GM23338 (cell line): ENCODE measurements at regions not wholly inside any gene's neighbourhood (a gene's known extent, or its start where the extent isn't known, plus 50 kb on each side); places are given as distances from the start of the nearest gene placed in this dataset.

ENCODE experiments used
- ATAC-seq: fragments of 200-7000 bp; cut with Tn5 transposase; 3 replicates; pipeline ENCODE4 v1.9.1; 2020
- DNase-seq: peaks from one replicate; pipeline ENCODE4 v3.0.0-alpha.2; 2015; ENCODE audit warnings: low spot score
- H2AFZ ChIP-seq: fragments of 200-600 bp; sonication (generic); 2 replicates; pipeline ENCODE4 v1.8.0; 2016; ENCODE audit warnings: antibody characterized with exemption, mild to moderate bottlenecking, moderate library complexity
- H3F3A ChIP-seq: fragments of 200-600 bp; sonication (generic); replicated peaks from 2 replicates; pipeline ENCODE4 v1.8.0; 2017; ENCODE audit warnings: antibody characterized with exemption, mixed run types, low read depth
- H3K27ac ChIP-seq: fragments of 200-600 bp; sonication (generic); 2 replicates; pipeline ENCODE4 v1.6.1; 2016; ENCODE audit warnings: low read depth
- H3K27me3 ChIP-seq: fragments of 200-600 bp; sonication (generic); 2 replicates; pipeline ENCODE4 v1.8.0; 2016; ENCODE audit warnings: mild to moderate bottlenecking, mixed run types, moderate library complexity; ENCODE audit not compliant: insufficient read depth
- H3K36me3 ChIP-seq: fragments of 200-600 bp; sonication (generic); 2 replicates; pipeline ENCODE4 v1.8.0; 2016; ENCODE audit warnings: mild to moderate bottlenecking; ENCODE audit not compliant: insufficient read depth
- H3K4me1 ChIP-seq: fragments of 200-600 bp; sonication (generic); 2 replicates; pipeline ENCODE4 v1.8.0; 2016; ENCODE audit warnings: mild to moderate bottlenecking, moderate library complexity; ENCODE audit not compliant: insufficient read depth
- H3K4me2 ChIP-seq: fragments of 200-600 bp; sonication (generic); 2 replicates; pipeline ENCODE4 v1.7.1; 2017; ENCODE audit warnings: mixed run types
- H3K4me3 ChIP-seq: fragments of 200-600 bp; sonication (generic); 2 replicates; pipeline ENCODE4 v1.6.1; 2016; ENCODE audit warnings: mixed run types
- H3K79me2 ChIP-seq: fragments of 200-600 bp; sonication (generic); replicated peaks from 2 replicates; pipeline ENCODE4 v1.8.0; 2017; ENCODE audit warnings: mild to moderate bottlenecking; ENCODE audit not compliant: insufficient read depth
- H3K9me2 ChIP-seq: fragments of 200-600 bp; sonication (generic); 2 replicates; pipeline ENCODE4 v1.8.0; 2017; ENCODE audit not compliant: insufficient read depth
- H4K20me1 ChIP-seq: fragments of 200-600 bp; sonication (generic); replicated peaks from 2 replicates; pipeline ENCODE4 v1.8.0; 2017; ENCODE audit warnings: mild to moderate bottlenecking; ENCODE audit not compliant: insufficient read depth
- H3K27ac Mint-ChIP-seq: 2 replicates; pipeline ENCODE4 v1.8.0; 2020; ENCODE audit warnings: inconsistent platforms, mild to moderate bottlenecking, moderate library complexity, mixed read lengths
- H3K27me3 Mint-ChIP-seq: 3 replicates; pipeline ENCODE4 v1.8.0; 2022; ENCODE audit warnings: low read depth, mild to moderate bottlenecking, moderate library complexity, mixed read lengths, inconsistent platforms; ENCODE audit not compliant: insufficient read depth, poor library complexity
- H3K36me3 Mint-ChIP-seq: 3 replicates; pipeline ENCODE4 v1.8.0; 2021; ENCODE audit warnings: low read depth, mild to moderate bottlenecking, inconsistent platforms, moderate library complexity, mixed read lengths
- H3K4me1 Mint-ChIP-seq: 3 replicates; pipeline ENCODE4 v1.8.0; 2020; ENCODE audit warnings: mild to moderate bottlenecking, inconsistent platforms, mixed read lengths
- H3K4me3 Mint-ChIP-seq: 3 replicates; pipeline ENCODE4 v1.8.0; 2021; ENCODE audit warnings: moderate library complexity, mild to moderate bottlenecking, inconsistent platforms, mixed read lengths
- H3K9me3 Mint-ChIP-seq: 3 replicates; pipeline ENCODE4 v1.8.0; 2020; ENCODE audit warnings: moderate library complexity, mild to moderate bottlenecking, inconsistent platforms, mixed read lengths
- CREB1 ChIP-seq: fragments of 250-450 bp; sonication (Bioruptor Pico); IDR thresholded peaks from 2 replicates; pipeline ENCODE4 v1.5.0; 2020; ENCODE audit warnings: low read depth, mild to moderate bottlenecking, moderate library complexity
- CTCF ChIP-seq, 2 experiments: fragments of 200-600 bp in 1 of 2; sonication (generic) in 1 of 2; conservative IDR thresholded peaks; 2 replicates each; pipeline versions ENCODE4 v1.5.1 to v1.6.1; 2016 to 2017; ENCODE audit warnings: antibody characterized with exemption in 2 of 2, low read depth in 2 of 2, mild to moderate bottlenecking in 2 of 2, moderate library complexity in 1 of 2
- EZH2phosphoT487 ChIP-seq: fragments of 200-600 bp; sonication (generic); IDR thresholded peaks from one replicate; pipeline ENCODE4 v1.8.1; 2018; ENCODE audit warnings: antibody characterized with exemption; ENCODE audit not compliant: unreplicated experiment
- JUNB ChIP-seq: IDR thresholded peaks from one replicate; pipeline ENCODE4 v1.6.1; 2016; ENCODE audit warnings: antibody characterized with exemption; ENCODE audit not compliant: unreplicated experiment
- NANOG ChIP-seq: IDR thresholded peaks from 2 replicates; pipeline ENCODE4 v1.6.1; 2016; ENCODE audit warnings: antibody characterized with exemption, borderline replicate concordance
- POLR2AphosphoS5 ChIP-seq: IDR thresholded peaks from 2 replicates; pipeline ENCODE4 v1.6.1; 2016; ENCODE audit warnings: antibody characterized with exemption, low read depth
- STAT1 ChIP-seq: IDR thresholded peaks from one replicate; pipeline ENCODE4 v1.6.1; 2016; ENCODE audit warnings: antibody characterized with exemption; ENCODE audit not compliant: unreplicated experiment
- ZNF114 ChIP-seq: fragments of 250-450 bp; sonication (Bioruptor Pico); IDR thresholded peaks from 2 replicates; pipeline ENCODE4 v1.5.0; 2020; ENCODE audit warnings: mild to moderate bottlenecking, moderate library complexity
- TF ChIP-seq, protein P1 (sequence below): fragments of 250-450 bp; sonication (Bioruptor Pico); IDR thresholded peaks from 2 replicates; pipeline ENCODE4 v1.5.0; 2020; ENCODE audit warnings: mild to moderate bottlenecking, moderate library complexity
- TF ChIP-seq, protein P2 (sequence below): IDR thresholded peaks from one replicate; pipeline ENCODE4 v1.6.1; 2018; ENCODE audit warnings: antibody characterized with exemption; ENCODE audit not compliant: unreplicated experiment

GRCh38 chr9:71479621-71480020 is 288.7 kb downstream of the CEMIP2 start (continued):
- TF ChIP-seq, protein P1, sequence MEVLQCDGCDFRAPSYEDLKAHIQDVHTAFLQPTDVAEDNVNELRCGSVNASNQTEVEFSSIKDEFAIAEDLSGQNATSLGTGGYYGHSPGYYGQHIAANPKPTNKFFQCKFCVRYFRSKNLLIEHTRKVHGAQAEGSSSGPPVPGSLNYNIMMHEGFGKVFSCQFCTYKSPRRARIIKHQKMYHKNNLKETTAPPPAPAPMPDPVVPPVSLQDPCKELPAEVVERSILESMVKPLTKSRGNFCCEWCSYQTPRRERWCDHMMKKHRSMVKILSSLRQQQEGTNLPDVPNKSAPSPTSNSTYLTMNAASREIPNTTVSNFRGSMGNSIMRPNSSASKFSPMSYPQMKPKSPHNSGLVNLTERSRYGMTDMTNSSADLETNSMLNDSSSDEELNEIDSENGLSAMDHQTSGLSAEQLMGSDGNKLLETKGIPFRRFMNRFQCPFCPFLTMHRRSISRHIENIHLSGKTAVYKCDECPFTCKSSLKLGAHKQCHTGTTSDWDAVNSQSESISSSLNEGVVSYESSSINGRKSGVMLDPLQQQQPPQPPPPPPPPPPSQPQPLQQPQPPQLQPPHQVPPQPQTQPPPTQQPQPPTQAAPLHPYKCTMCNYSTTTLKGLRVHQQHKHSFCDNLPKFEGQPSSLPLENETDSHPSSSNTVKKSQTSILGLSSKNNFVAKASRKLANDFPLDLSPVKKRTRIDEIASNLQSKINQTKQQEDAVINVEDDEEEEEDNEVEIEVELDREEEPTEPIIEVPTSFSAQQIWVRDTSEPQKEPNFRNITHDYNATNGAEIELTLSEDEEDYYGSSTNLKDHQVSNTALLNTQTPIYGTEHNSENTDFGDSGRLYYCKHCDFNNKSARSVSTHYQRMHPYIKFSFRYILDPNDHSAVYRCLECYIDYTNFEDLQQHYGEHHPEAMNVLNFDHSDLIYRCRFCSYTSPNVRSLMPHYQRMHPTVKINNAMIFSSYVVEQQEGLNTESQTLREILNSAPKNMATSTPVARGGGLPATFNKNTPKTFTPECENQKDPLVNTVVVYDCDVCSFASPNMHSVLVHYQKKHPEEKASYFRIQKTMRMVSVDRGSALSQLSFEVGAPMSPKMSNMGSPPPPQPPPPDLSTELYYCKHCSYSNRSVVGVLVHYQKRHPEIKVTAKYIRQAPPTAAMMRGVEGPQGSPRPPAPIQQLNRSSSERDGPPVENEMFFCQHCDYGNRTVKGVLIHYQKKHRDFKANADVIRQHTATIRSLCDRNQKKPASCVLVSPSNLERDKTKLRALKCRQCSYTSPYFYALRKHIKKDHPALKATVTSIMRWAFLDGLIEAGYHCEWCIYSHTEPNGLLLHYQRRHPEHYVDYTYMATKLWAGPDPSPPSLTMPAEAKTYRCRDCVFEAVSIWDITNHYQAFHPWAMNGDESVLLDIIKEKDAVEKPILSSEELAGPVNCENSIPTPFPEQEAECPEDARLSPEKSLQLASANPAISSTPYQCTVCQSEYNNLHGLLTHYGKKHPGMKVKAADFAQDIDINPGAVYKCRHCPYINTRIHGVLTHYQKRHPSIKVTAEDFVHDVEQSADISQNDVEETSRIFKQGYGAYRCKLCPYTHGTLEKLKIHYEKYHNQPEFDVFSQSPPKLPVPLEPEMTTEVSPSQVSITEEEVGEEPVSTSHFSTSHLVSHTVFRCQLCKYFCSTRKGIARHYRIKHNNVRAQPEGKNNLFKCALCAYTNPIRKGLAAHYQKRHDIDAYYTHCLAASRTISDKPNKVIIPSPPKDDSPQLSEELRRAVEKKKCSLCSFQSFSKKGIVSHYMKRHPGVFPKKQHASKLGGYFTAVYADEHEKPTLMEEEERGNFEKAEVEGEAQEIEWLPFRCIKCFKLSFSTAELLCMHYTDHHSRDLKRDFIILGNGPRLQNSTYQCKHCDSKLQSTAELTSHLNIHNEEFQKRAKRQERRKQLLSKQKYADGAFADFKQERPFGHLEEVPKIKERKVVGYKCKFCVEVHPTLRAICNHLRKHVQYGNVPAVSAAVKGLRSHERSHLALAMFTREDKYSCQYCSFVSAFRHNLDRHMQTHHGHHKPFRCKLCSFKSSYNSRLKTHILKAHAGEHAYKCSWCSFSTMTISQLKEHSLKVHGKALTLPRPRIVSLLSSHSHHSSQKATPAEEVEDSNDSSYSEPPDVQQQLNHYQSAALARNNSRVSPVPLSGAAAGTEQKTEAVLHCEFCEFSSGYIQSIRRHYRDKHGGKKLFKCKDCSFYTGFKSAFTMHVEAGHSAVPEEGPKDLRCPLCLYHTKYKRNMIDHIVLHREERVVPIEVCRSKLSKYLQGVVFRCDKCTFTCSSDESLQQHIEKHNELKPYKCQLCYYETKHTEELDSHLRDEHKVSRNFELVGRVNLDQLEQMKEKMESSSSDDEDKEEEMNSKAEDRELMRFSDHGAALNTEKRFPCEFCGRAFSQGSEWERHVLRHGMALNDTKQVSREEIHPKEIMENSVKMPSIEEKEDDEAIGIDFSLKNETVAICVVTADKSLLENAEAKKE: no peak
- TF ChIP-seq ZNF114 (no peak), STAT1 (no peak), EZH2phosphoT487 (no peak)
- TF ChIP-seq, protein P2, sequence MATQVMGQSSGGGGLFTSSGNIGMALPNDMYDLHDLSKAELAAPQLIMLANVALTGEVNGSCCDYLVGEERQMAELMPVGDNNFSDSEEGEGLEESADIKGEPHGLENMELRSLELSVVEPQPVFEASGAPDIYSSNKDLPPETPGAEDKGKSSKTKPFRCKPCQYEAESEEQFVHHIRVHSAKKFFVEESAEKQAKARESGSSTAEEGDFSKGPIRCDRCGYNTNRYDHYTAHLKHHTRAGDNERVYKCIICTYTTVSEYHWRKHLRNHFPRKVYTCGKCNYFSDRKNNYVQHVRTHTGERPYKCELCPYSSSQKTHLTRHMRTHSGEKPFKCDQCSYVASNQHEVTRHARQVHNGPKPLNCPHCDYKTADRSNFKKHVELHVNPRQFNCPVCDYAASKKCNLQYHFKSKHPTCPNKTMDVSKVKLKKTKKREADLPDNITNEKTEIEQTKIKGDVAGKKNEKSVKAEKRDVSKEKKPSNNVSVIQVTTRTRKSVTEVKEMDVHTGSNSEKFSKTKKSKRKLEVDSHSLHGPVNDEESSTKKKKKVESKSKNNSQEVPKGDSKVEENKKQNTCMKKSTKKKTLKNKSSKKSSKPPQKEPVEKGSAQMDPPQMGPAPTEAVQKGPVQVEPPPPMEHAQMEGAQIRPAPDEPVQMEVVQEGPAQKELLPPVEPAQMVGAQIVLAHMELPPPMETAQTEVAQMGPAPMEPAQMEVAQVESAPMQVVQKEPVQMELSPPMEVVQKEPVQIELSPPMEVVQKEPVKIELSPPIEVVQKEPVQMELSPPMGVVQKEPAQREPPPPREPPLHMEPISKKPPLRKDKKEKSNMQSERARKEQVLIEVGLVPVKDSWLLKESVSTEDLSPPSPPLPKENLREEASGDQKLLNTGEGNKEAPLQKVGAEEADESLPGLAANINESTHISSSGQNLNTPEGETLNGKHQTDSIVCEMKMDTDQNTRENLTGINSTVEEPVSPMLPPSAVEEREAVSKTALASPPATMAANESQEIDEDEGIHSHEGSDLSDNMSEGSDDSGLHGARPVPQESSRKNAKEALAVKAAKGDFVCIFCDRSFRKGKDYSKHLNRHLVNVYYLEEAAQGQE: no peak

DNA sequence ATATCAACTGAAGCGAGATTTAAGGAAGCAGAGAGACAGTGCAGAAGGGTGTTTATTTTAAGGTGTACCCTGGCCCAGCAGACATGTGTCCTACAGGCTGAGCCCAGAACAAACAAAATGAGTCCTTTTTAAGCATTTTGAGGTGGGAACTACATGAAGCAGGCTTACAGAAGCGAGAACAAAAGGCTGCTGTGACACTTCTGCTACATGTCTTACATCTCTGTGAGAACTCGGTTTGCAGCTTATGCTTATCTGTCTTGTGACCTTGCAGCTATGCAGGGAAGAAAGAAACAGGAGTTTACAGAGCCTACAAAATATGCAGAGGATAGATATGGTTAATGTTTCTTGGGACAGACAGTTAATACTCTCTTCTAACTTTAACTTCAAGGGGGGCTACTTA is 295.9 kb downstream of the CEMIP2 start:
- Mint-ChIP-seq H3K27me3 (no peaks in the 10 kb centered on the region), H3K27ac (no peak overlapping the region), H3K4me1 (peaks cover 2% of the 10 kb centered on the region; the same call in 2 of the 3 replicates), H3K9me3 (no peaks in the 10 kb centered on the region), H3K4me3 (no peak overlapping the region), H3K36me3 (no peaks in the 10 kb centered on the region)
- no peaks in the 10 kb centered on the region for H3K9me2 ChIP-seq
- no peak overlapping the region for H3K4me3 ChIP-seq
- no peaks in the 10 kb centered on the region for H3F3A ChIP-seq
- H4K20me1 ChIP-seq: no peaks in the 10 kb centered on the region
- H2AFZ ChIP-seq: peak overlapping the region; percentile 70; the same call in 1 of the 2 replicates
- ATAC-seq (no peak), DNase-seq (no peak)
- H3K27me3 ChIP-seq: no peaks in the 10 kb centered on the region
- H3K4me2 ChIP-seq: no peak overlapping the region
- H3K36me3 ChIP-seq: no peaks in the 10 kb centered on the region
- H3K4me1 ChIP-seq: no peaks in the 10 kb centered on the region
- no peaks in the 10 kb centered on the region for H3K79me2 ChIP-seq
- H3K27ac ChIP-seq: no peak overlapping the region
- TF ChIP-seq, protein P2: no peak
- TF ChIP-seq EZH2phosphoT487 (no peak), CREB1 (no peak), JUNB (no peak), NANOG (no peak), STAT1 (no peak), POLR2AphosphoS5 (no peak), CTCF (conservative IDR thresholded peaks at IDR 0.05; ENCODE audit: low read depth in 2 of 2) (no peak)
